IMR-90 (cell line): ENCODE measurements at regions not wholly inside any gene's neighbourhood (a gene's known extent, or its start where the extent isn't known, plus 50 kb on each side); places are given as distances from the start of the nearest gene placed in this dataset.

Source experiments
- ATAC-seq: fragments of 200-7000 bp; cut with Tn5 transposase; 2 replicates; pipeline ENCODE4 v1.9.1; 2020; ENCODE audit warnings: low read depth, mild to moderate bottlenecking, moderate library complexity
- BruUV-seq: library from RNA; stranded (reverse); fragments of 400-500 nt; replicated peaks from 2 replicates; lab custom pipeline; 2021; lab: Mats Ljungman, UMichigan
- CTCF ChIA-PET: fragments of 300-600 bp; formaldehyde crosslinking; extraction: SDS; loops from one replicate; lab custom pipeline; 2021; ENCODE audit warnings: antibody characterized with exemption; lab: Yijun Ruan, JAX
- POLR2A ChIA-PET: fragments of 300-600 bp; sonication (Branson Sonifier 250); formaldehyde crosslinking; loops from one replicate; lab custom pipeline; 2022; ENCODE audit warnings: antibody characterized with exemption; ENCODE audit not compliant: unreplicated experiment; lab: Charles Lee
- DNase-seq: peaks from one replicate; pipeline ENCODE4 v3.0.0; 2013
- H2AFZ ChIP-seq: replicated peaks from 2 replicates; pipeline ENCODE3; 2013; ENCODE audit warnings: low read length, mild to moderate bottlenecking; ENCODE audit not compliant: poor library complexity
- H2AK5ac ChIP-seq: 2 replicates; pipeline ENCODE4 v1.6.1; 2013; ENCODE audit warnings: low read depth, low read length, inconsistent platforms
- H2AK9ac ChIP-seq: replicated peaks from 2 replicates; pipeline ENCODE3; 2013; ENCODE audit warnings: mild to moderate bottlenecking, low read depth, low read length, moderate library complexity; ENCODE audit not compliant: poor library complexity
- H2BK120ac ChIP-seq: 2 replicates; pipeline ENCODE4 v1.6.1; 2013; ENCODE audit warnings: low read depth, low read length, inconsistent platforms
- H2BK15ac ChIP-seq: 3 replicates; pipeline ENCODE4 v1.6.1; 2013; ENCODE audit warnings: low read depth, low read length, inconsistent platforms
- H2BK20ac ChIP-seq: 2 replicates; pipeline ENCODE4 v1.6.1; 2013; ENCODE audit warnings: low read depth, mild to moderate bottlenecking, inconsistent platforms, low read length, moderate library complexity
- H2BK5ac ChIP-seq: 2 replicates; pipeline ENCODE4 v1.6.1; 2013; ENCODE audit warnings: mild to moderate bottlenecking, low read depth, low read length, inconsistent platforms; ENCODE audit not compliant: poor library complexity, severe bottlenecking
- H3K14ac ChIP-seq: replicated peaks from 2 replicates; pipeline ENCODE4 v1.6.1; 2013; ENCODE audit warnings: low read depth, low read length, inconsistent platforms
- H3K18ac ChIP-seq: 2 replicates; pipeline ENCODE4 v1.6.1; 2013; ENCODE audit warnings: low read depth, low read length, control low read depth
- H3K23ac ChIP-seq: 2 replicates; pipeline ENCODE4 v1.6.1; 2013; ENCODE audit warnings: low read depth, low read length, inconsistent platforms
- H3K27ac ChIP-seq: 2 replicates; pipeline ENCODE4 v1.5.1; 2013; ENCODE audit warnings: mild to moderate bottlenecking, control low read depth, low read length; ENCODE audit not compliant: insufficient read depth
- H3K27me3 ChIP-seq: 2 replicates; pipeline ENCODE4 v1.6.1; 2013; ENCODE audit warnings: low read length; ENCODE audit not compliant: control insufficient read depth, insufficient read depth
- H3K36me3 ChIP-seq: 2 replicates; pipeline ENCODE4 v1.6.1; 2013; ENCODE audit warnings: low read length, mixed read lengths; ENCODE audit not compliant: control insufficient read depth, insufficient read depth
- H3K4ac ChIP-seq: 2 replicates; pipeline ENCODE4 v1.6.1; 2013; ENCODE audit warnings: low read depth, low read length, inconsistent platforms
- H3K4me1 ChIP-seq: 2 replicates; pipeline ENCODE4 v1.6.1; 2013; ENCODE audit warnings: low read length, mixed read lengths; ENCODE audit not compliant: control insufficient read depth, insufficient read depth
- H3K4me2 ChIP-seq: 2 replicates; pipeline ENCODE4 v1.6.1; 2013; ENCODE audit warnings: low read depth, mild to moderate bottlenecking, control low read depth, low read length, moderate library complexity
- H3K4me3 ChIP-seq: 2 replicates; pipeline ENCODE4 v1.5.1; 2013; ENCODE audit warnings: low read depth, mild to moderate bottlenecking, control low read depth, low read length, moderate library complexity; ENCODE audit not compliant: insufficient read depth
- H3K56ac ChIP-seq: 2 replicates; pipeline ENCODE4 v1.6.1; 2013; ENCODE audit warnings: low read length, inconsistent platforms; ENCODE audit not compliant: insufficient read depth; ENCODE audit errors: extremely low read depth
- H3K79me1 ChIP-seq, 2 experiments: 2 replicates each; pipeline ENCODE4 v1.6.1; 2013; ENCODE audit warnings: low read length in 2 of 2, inconsistent platforms in 1 of 2, low read depth in 1 of 2
- H3K9ac ChIP-seq: 2 replicates; pipeline ENCODE4 v1.6.1; 2013; ENCODE audit warnings: low read depth, low read length, control low read depth
- H3K9me1 ChIP-seq: 2 replicates; pipeline ENCODE4 v1.6.1; 2013; ENCODE audit warnings: low read length, inconsistent platforms; ENCODE audit not compliant: insufficient read depth
- H3K9me3 ChIP-seq: 2 replicates; pipeline ENCODE4 v1.6.1; 2013; ENCODE audit warnings: low read length; ENCODE audit not compliant: control insufficient read depth, insufficient read depth
- H4K20me1 ChIP-seq: 2 replicates; pipeline ENCODE4 v1.6.1; 2013; ENCODE audit warnings: low read length, inconsistent platforms; ENCODE audit not compliant: insufficient read depth
- H4K5ac ChIP-seq: 2 replicates; pipeline ENCODE4 v1.6.1; 2013; ENCODE audit warnings: mild to moderate bottlenecking, low read depth, low read length, control low read depth
- H4K8ac ChIP-seq, 2 experiments: 2 replicates each; pipeline ENCODE4 v1.6.1; 2013; ENCODE audit warnings: low read depth in 2 of 2, low read length in 2 of 2, control low read depth in 1 of 2, inconsistent platforms in 1 of 2
- H4K91ac ChIP-seq: 2 replicates; pipeline ENCODE4 v1.6.1; 2013; ENCODE audit warnings: low read depth, low read length, inconsistent platforms; ENCODE audit not compliant: insufficient read depth
- BHLHE40 ChIP-seq: fragments of 150-350 bp; IDR thresholded peaks from 2 replicates; pipeline ENCODE4 v1.6.1; 2016; ENCODE audit warnings: mild to moderate bottlenecking, low read depth, low read length
- CEBPB ChIP-seq: IDR thresholded peaks from 2 replicates; pipeline ENCODE4 v1.6.1; 2012; ENCODE audit warnings: low read depth, low read length, improper control_type of control experiment
- CHD1 ChIP-seq: IDR thresholded peaks from 2 replicates; pipeline ENCODE4 v1.6.1; 2012; ENCODE audit warnings: low read depth, low read length, improper control_type of control experiment
- FOS ChIP-seq: fragments of 150-350 bp; IDR thresholded peaks from 2 replicates; pipeline ENCODE4 v1.6.1; 2016; ENCODE audit warnings: low read depth, low read length
- MAFK ChIP-seq: IDR thresholded peaks from 2 replicates; pipeline ENCODE4 v1.6.1; 2012; ENCODE audit warnings: low read depth, low read length, improper control_type of control experiment
- MAZ ChIP-seq: IDR thresholded peaks from 2 replicates; pipeline ENCODE4 v1.6.1; 2012; ENCODE audit warnings: low read depth, mild to moderate bottlenecking, low read length, improper control_type of control experiment, moderate library complexity, borderline replicate concordance
- MXI1 ChIP-seq: IDR thresholded peaks from 2 replicates; pipeline ENCODE4 v1.6.1; 2012; ENCODE audit warnings: low read depth, mild to moderate bottlenecking, low read length, moderate library complexity, borderline replicate concordance
- NFE2L2 ChIP-seq: fragments of 150-350 bp; IDR thresholded peaks from 2 replicates; pipeline ENCODE4 v1.6.1; 2016; ENCODE audit warnings: low read depth, mild to moderate bottlenecking, low read length
- POLR2A ChIP-seq: IDR thresholded peaks from 2 replicates; pipeline ENCODE4 v1.6.1; 2012; ENCODE audit warnings: mild to moderate bottlenecking, low read depth, low read length
- RAD21 ChIP-seq: IDR thresholded peaks from 2 replicates; pipeline ENCODE4 v1.6.1; 2012; ENCODE audit warnings: low read length, improper control_type of control experiment
- RCOR1 ChIP-seq: IDR thresholded peaks from 2 replicates; pipeline ENCODE4 v1.6.1; 2012; ENCODE audit warnings: mild to moderate bottlenecking, low read length, improper control_type of control experiment; ENCODE audit not compliant: insufficient replicate concordance
- RFX5 ChIP-seq: IDR thresholded peaks from 2 replicates; pipeline ENCODE4 v1.8.0; 2012; ENCODE audit warnings: low read depth, mild to moderate bottlenecking, low read length, moderate library complexity
- SMC3 ChIP-seq: fragments of 150-350 bp; IDR thresholded peaks from 2 replicates; pipeline ENCODE4 v1.6.1; 2016; ENCODE audit warnings: low read depth, mild to moderate bottlenecking, antibody characterized with exemption, low read length, moderate library complexity
- WGBS, 2 experiments: methylation state at CpG; one replicate each; pipeline versions ENCODE4 v1.1.5 to v1.1.7; 2013; ENCODE audit warnings: missing lambda C conversion rate in 2 of 2; ENCODE audit not compliant: insufficient read length in 1 of 2; ENCODE audit errors: extremely low coverage in 2 of 2; 5-methylcytosine and 5-hydroxymethylcytosine counted together
- dilution Hi-C: fragments of 300-500 bp; cut with HindIII; formaldehyde crosslinking; loops from one replicate; pipeline ENCODE4 v1.14.3; 2018; ENCODE audit warnings: low sequenced_read_pairs; ENCODE audit not compliant: unreplicated experiment
- in situ Hi-C: fragments of 300-500 bp; cut with MboI; formaldehyde crosslinking; loops from 3 replicates; pipeline ENCODE4 v1.14.3; 2019; ENCODE audit warnings: low sequenced_read_pairs, inconsistent platforms, mixed read lengths
- intact Hi-C: fragments of 100-400 bp; cut with micrococcal nuclease; formaldehyde crosslinking; loops from 2 replicates; pipeline ENCODE4 v1.10.0; 2022
- TF ChIP-seq, protein P1 (sequence below): conservative IDR thresholded peaks from 2 replicates; pipeline ENCODE4 v1.5.1; 2012; ENCODE audit warnings: mild to moderate bottlenecking, low read depth, low read length, improper control_type of control experiment
- TF ChIP-seq, protein P2 (sequence below): fragments of 150-350 bp; IDR thresholded peaks from 2 replicates; pipeline ENCODE4 v1.6.1; 2017; ENCODE audit warnings: mild to moderate bottlenecking, antibody characterized with exemption, low read length, low read depth
- TF ChIP-seq, protein P3 (sequence below): fragments of 150-350 bp; IDR thresholded peaks from 2 replicates; pipeline ENCODE4 v1.6.1; 2016; ENCODE audit warnings: low read depth, mild to moderate bottlenecking, low read length, moderate library complexity, borderline replicate concordance

DNA sequence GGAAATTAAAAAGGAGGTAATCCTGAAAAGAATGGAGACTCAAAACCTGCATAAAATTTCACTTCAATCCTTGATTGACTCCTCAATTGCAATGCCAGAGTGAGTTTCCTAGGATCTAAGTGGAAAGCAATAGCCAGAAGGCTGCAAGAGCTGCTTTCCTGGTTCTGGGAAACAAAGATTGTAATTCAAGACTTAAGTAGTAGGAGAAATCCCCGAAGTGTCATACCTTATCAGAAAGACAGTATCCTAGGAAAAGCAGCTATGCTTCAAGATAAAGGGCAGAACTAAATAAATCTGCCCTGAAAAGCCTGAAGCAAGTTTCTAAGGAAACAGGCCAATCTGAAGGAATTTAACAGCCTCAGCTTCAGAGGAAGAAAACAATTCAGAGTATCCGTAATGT, 390.2 kb downstream of the DSC3 start:
- H3K18ac ChIP-seq: no peak overlapping the region
- H3K27ac ChIP-seq: no peak overlapping the region
- ATAC-seq: no peak
- no peak overlapping the region for H3K9ac ChIP-seq
- H2BK5ac ChIP-seq: no peak overlapping the region
- no peaks in the 10 kb centered on the region for H3K27me3 ChIP-seq
- no peak for DNase-seq
- H3K56ac ChIP-seq: no peak overlapping the region
- POLR2A ChIA-PET: no interaction called here
- in situ Hi-C loops: no loop called here
- H3K9me3 ChIP-seq: no peaks in the 10 kb centered on the region
- H3K9me1 ChIP-seq: no peaks in the 10 kb centered on the region
- no CpG with 5 or more reads among the region's 2 CpGs for WGBS, 2 experiments
- H2AK5ac ChIP-seq: no peak overlapping the region
- H3K4ac ChIP-seq: no peak overlapping the region
- CTCF ChIA-PET: no interaction called here
- H4K8ac ChIP-seq: no peak overlapping the region
- H2BK120ac ChIP-seq: no peak overlapping the region
- intact Hi-C loops: no loop called here
- no peak overlapping the region for H3K23ac ChIP-seq
- H3K36me3 ChIP-seq: no peaks in the 10 kb centered on the region
- H2BK20ac ChIP-seq: no peak overlapping the region
- dilution Hi-C loops: no loop called here
- no peaks in the 10 kb centered on the region for H4K20me1 ChIP-seq
- H3K14ac ChIP-seq: no peak overlapping the region
- TF ChIP-seq FOS (no peak), SMC3 (no peak), RAD21 (no peak), RFX5 (no peak), MAZ (no peak), POLR2A (no peak), BHLHE40 (no peak), MXI1 (no peak), NFE2L2 (no peak), RCOR1 (no peak), CHD1 (no peak), MAFK (no peak), CEBPB (no peak)
- TF ChIP-seq, protein P1, sequence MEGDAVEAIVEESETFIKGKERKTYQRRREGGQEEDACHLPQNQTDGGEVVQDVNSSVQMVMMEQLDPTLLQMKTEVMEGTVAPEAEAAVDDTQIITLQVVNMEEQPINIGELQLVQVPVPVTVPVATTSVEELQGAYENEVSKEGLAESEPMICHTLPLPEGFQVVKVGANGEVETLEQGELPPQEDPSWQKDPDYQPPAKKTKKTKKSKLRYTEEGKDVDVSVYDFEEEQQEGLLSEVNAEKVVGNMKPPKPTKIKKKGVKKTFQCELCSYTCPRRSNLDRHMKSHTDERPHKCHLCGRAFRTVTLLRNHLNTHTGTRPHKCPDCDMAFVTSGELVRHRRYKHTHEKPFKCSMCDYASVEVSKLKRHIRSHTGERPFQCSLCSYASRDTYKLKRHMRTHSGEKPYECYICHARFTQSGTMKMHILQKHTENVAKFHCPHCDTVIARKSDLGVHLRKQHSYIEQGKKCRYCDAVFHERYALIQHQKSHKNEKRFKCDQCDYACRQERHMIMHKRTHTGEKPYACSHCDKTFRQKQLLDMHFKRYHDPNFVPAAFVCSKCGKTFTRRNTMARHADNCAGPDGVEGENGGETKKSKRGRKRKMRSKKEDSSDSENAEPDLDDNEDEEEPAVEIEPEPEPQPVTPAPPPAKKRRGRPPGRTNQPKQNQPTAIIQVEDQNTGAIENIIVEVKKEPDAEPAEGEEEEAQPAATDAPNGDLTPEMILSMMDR: no peak
- TF ChIP-seq, protein P2, sequence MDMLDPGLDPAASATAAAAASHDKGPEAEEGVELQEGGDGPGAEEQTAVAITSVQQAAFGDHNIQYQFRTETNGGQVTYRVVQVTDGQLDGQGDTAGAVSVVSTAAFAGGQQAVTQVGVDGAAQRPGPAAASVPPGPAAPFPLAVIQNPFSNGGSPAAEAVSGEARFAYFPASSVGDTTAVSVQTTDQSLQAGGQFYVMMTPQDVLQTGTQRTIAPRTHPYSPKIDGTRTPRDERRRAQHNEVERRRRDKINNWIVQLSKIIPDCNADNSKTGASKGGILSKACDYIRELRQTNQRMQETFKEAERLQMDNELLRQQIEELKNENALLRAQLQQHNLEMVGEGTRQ: no peak
- TF ChIP-seq, protein P3, sequence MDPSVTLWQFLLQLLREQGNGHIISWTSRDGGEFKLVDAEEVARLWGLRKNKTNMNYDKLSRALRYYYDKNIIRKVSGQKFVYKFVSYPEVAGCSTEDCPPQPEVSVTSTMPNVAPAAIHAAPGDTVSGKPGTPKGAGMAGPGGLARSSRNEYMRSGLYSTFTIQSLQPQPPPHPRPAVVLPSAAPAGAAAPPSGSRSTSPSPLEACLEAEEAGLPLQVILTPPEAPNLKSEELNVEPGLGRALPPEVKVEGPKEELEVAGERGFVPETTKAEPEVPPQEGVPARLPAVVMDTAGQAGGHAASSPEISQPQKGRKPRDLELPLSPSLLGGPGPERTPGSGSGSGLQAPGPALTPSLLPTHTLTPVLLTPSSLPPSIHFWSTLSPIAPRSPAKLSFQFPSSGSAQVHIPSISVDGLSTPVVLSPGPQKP: no peak
- H3K79me1 ChIP-seq: no peaks in the 10 kb centered on the region
- no peak overlapping the region for H2AK9ac ChIP-seq
- H4K5ac ChIP-seq: no peak overlapping the region
- no peaks in the 10 kb centered on the region for H3K4me1 ChIP-seq
- no peak overlapping the region for H3K4me3 ChIP-seq
- no peak overlapping the region for H3K4me2 ChIP-seq
- H4K91ac ChIP-seq: no peak overlapping the region
- no peak overlapping the region for H2BK15ac ChIP-seq
- H2AFZ ChIP-seq: no peak overlapping the region
- BruUV-seq: no TSS peak
